Omental fat pad (tissue), 3 donors: ENCODE measurements at regions not wholly inside any gene's neighbourhood (a gene's known extent, or its start where the extent isn't known, plus 50 kb on each side); places are given as distances from the start of the nearest gene placed in this dataset.

Experiments
- ATAC-seq: fragments of 150-250 bp; one replicate; pipeline ENCODE4 v1.9.1; 2016; ENCODE audit warnings: mild to moderate bottlenecking, moderate library complexity; ENCODE audit not compliant: low FRiP score
- DNase-seq: peaks from one replicate; pipeline ENCODE4 v3.0.0-alpha.2; 2019; ENCODE audit warnings: low spot score
- TF ChIP-seq, protein P1 (sequence below), 3 donors: fragments of 450-650 bp; IDR thresholded peaks; one replicate each; pipeline ENCODE4 v1.5.1; 2016 to 2017; ENCODE audit warnings: antibody characterized with exemption in 3 of 3, mild to moderate bottlenecking in 3 of 3, moderate library complexity in 2 of 3

DNA sequence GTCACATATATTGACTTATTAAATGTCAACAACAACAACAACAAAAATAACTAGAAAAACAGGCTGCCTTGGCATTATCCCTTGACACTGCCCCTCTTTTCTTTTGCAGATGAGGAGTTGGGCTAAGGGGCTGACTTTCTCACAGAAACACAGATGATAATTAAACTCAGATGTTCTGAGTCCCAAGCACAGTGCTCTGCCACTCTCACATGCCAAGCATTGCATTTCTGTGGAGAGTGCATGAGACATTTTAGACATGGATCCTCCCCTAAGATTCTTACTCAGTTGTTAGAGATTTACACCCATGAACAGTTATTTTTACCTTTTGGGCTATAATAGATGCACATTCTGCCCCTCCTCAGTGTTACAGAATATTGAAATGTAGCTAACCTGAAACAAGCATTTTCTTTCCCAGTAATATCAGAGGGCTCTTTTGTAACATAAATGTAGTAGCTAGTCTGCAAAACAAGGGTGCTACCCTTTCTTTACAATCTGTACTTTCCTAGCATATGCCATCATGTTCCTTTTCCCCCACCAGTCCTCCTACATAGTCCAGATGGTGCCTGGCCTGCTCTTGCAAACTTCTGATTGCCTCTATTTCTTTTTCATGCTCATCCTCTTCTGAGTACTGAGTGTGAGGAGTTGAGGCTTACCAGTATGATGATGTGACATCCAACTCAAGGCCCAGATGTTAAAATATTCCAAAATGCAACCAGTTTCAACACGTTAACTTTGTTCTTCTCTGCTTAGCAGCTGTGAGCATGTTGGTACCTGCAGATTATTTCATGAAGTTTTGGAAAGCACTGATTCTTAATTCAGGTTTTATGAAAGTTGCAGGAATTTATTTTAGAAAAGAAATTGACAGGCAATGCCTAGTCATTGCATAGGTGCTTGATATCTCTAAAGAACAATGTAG, 125.0 kb upstream of the ATP2B1 start:
- TF ChIP-seq, protein P1, sequence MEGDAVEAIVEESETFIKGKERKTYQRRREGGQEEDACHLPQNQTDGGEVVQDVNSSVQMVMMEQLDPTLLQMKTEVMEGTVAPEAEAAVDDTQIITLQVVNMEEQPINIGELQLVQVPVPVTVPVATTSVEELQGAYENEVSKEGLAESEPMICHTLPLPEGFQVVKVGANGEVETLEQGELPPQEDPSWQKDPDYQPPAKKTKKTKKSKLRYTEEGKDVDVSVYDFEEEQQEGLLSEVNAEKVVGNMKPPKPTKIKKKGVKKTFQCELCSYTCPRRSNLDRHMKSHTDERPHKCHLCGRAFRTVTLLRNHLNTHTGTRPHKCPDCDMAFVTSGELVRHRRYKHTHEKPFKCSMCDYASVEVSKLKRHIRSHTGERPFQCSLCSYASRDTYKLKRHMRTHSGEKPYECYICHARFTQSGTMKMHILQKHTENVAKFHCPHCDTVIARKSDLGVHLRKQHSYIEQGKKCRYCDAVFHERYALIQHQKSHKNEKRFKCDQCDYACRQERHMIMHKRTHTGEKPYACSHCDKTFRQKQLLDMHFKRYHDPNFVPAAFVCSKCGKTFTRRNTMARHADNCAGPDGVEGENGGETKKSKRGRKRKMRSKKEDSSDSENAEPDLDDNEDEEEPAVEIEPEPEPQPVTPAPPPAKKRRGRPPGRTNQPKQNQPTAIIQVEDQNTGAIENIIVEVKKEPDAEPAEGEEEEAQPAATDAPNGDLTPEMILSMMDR (IDR thresholded peaks at IDR 0.05), result no peak
- no peak for ATAC-seq
- no peak for DNase-seq

DNA sequence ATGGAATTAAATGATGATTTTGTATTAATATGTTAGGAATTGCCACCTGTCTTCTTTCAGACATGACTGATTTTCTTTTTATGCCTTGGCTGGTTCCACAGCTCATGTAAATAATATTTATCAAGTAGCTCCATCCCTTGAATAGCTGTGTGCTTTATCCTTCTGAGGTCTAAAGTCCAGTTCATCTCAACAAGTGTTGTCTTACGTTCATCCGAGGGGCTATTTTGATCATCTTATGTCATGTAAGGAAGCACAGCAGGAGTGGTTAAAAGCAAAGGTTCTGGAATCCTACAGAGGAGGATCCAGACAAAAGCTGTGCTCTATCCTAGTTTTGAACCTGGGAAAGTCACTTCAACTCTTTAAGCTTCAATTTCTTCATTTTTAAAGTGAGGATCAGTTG, 123.7 kb upstream of the ATP2B1 start:
- ATAC-seq, result no peak
- no peak for DNase-seq
- TF ChIP-seq, protein P1 (IDR thresholded peaks at IDR 0.05), result no peak

DNA sequence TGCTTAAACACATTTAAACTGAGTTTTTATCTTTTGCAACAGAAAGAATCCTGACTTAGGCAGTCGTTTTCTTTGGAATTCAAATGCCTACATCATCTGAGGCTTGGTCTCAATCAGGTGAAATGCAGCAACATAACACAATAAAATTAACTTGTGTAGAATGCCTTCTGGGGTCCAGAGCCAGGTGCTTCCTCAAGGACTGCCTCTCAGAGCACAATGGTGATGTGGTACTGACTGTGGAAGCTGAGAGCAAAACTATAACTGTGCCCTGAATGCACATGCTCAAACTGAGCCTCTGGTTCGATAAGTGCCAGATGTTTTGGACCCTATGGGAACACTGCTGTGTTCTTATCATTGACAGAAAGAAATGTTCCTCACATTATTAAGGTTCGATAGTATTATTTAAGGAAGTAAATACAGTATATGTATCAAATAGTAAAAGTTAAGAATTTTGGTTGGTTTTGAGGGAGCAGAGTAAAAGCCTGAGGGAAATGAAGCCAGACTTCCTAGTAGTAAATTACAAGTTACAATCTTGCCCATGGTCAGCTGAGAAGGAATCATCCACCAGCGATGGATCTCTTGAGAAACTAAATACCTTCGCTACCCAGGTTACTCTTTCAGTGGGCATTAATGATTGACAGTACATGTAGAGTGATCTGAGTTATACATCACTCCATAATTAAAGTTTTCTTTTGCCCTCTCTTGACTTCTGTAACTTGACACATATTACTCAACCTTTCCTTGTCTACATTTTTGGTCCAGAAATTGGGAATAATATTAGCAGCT, 122.9 kb upstream of the ATP2B1 start:
- DNase-seq (no peak), ATAC-seq (no peak)
- TF ChIP-seq, protein P1 (IDR thresholded peaks at IDR 0.05), result no peak

DNA sequence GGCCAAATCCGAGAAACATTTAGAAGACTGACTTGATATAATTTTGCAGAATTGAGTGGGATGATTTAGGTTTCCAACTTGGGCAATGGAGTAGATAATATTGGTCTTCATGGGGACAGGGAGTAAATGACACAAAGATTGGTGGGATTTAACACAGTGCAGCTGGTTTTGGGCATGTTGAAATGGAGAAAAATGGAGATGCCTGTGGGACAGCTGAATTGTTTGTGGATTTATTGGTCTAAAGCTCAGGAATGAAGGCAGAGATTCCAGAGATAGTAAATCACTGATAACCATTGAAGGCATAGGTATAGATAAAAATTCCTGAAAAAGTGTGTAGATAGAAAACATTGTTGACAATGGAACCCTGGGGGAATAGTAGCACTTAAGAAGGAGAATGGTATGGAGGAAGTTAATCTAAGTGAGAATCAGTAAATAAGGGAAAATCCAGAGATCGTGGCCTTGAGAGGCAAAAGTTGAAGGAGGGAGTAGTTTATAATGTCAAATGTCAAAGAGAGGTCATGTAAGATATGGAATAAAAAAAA, 120.9 kb upstream of the ATP2B1 start:
- ATAC-seq, result no peak
- TF ChIP-seq, protein P1 (IDR thresholded peaks at IDR 0.05), result no peak
- no peak for DNase-seq

DNA sequence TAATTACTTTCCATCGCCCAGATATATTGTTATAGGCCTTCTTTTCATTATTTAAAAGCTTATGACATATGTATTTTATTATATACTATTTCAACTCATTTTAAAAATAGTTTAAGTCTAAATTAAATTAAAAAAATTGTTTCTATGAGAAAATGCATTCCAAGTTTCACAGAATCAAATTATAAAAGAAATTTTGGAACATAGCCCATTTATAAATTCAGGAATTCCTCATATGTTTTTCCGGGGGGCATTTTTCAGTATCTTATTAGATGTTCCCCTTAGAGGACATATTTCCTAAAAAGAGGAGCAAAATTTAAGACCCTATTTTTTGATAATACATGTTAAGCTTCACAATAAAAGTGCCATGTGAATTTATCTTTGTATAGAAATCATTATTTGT, 119.9 kb upstream of the ATP2B1 start:
- TF ChIP-seq, protein P1 (IDR thresholded peaks at IDR 0.05), result no peak
- no peak for DNase-seq
- ATAC-seq, result no peak

DNA sequence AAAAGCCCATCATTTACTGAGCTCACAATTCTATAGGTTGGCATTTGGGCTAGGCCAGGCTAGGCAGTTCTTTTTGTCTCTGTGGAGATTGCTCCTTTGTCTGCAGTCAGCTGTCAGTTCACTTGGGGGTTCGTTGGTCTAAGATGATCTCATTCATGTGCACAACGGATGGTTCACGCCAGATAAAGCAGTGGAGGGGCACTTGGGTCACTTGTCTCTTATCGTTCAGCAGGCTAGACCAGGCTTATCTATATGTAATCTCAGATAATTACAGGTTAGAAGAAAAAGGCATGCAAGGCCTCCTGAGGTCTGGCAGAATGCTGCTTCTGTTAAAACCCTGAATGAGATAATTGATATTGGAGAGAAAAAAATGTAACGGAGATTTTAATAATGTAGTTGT, 119.0 kb upstream of the ATP2B1 start:
- no peak for DNase-seq
- no peak for ATAC-seq
- TF ChIP-seq, protein P1 (IDR thresholded peaks at IDR 0.05), result no peak
